K562 (cell line): ENCODE measurements at regions not wholly inside any gene's neighbourhood (a gene's known extent, or its start where the extent isn't known, plus 50 kb on each side); places are given as distances from the start of the nearest gene placed in this dataset.

ENCODE experiments used
- ARHGAP35 ChIP-seq: fragments of 450-650 bp; IDR thresholded peaks from 2 replicates; pipeline ENCODE4 v1.6.1; 2018; ENCODE audit not compliant: partially characterized antibody
- ARID2 ChIP-seq: fragments of 450-650 bp; IDR thresholded peaks from 2 replicates; pipeline ENCODE4 v1.6.1; 2017; ENCODE audit warnings: antibody characterized with exemption, mild to moderate bottlenecking
- ARNT ChIP-seq, 2 experiments: fragments of 450-650 bp; IDR thresholded peaks; 2 replicates each; pipeline ENCODE4 v1.6.1; 2016; ENCODE audit warnings: mild to moderate bottlenecking in 1 of 2
- CBFA2T2 ChIP-seq: fragments of 450-650 bp; conservative IDR thresholded peaks from 2 replicates; pipeline ENCODE4 v1.6.1; 2017; ENCODE audit warnings: mild to moderate bottlenecking
- CSDE1 ChIP-seq, 2 experiments: fragments of 450-650 bp; IDR thresholded peaks; 2 replicates each; pipeline ENCODE4 v1.6.1; 2016; ENCODE audit warnings: mild to moderate bottlenecking in 1 of 2
- CTBP1 ChIP-seq: fragments of 450-650 bp; IDR thresholded peaks from 2 replicates; pipeline ENCODE4 v1.6.1; 2016; ENCODE audit warnings: borderline replicate concordance
- CXXC5 ChIP-seq: fragments of 250-450 bp; sonication (Bioruptor Pico); IDR thresholded peaks from 2 replicates; pipeline ENCODE4 v1.8.0; 2022; ENCODE audit warnings: inconsistent platforms, mild to moderate bottlenecking, moderate library complexity
- EHMT2 ChIP-seq: fragments of 450-650 bp; IDR thresholded peaks from 2 replicates; pipeline ENCODE4 v1.6.1; 2018; ENCODE audit warnings: antibody characterized with exemption
- NCOA4 ChIP-seq: fragments of 450-650 bp; IDR thresholded peaks from 2 replicates; pipeline ENCODE4 v1.6.1; 2018; ENCODE audit warnings: mild to moderate bottlenecking; ENCODE audit not compliant: partially characterized antibody
- NCOA6 ChIP-seq: fragments of 450-650 bp; IDR thresholded peaks from 2 replicates; pipeline ENCODE4 v1.6.1; 2017; ENCODE audit warnings: mild to moderate bottlenecking
- OTX1 ChIP-seq: fragments of 450-650 bp; formaldehyde crosslinking; IDR thresholded peaks from 2 replicates; pipeline ENCODE4 v1.4.0; 2022; ENCODE audit warnings: mild to moderate bottlenecking
- TAF15 ChIP-seq: fragments of 200-400 bp; formaldehyde crosslinking; IDR thresholded peaks from 2 replicates; pipeline ENCODE4 v1.6.1; 2017; ENCODE audit warnings: mild to moderate bottlenecking, low read depth, low read length, moderate library complexity
- TAL1 ChIP-seq: fragments of 450-650 bp; IDR thresholded peaks from 2 replicates; pipeline ENCODE4 v1.6.1; 2016; ENCODE audit warnings: mild to moderate bottlenecking
- TEAD4 ChIP-seq, 2 experiments: sonication (generic) in 1 of 2; formaldehyde crosslinking in 1 of 2; IDR thresholded peaks; 2 replicates each; pipeline versions ENCODE4 v1.6.1 to v1.8.0; 2012 to 2022; ENCODE audit warnings: borderline replicate concordance in 1 of 2, inconsistent platforms in 1 of 2, low read length in 1 of 2, mild to moderate bottlenecking in 1 of 2, missing genetic modification reagents in 1 of 2
- TRIM28 ChIP-seq: fragments of 450-650 bp; IDR thresholded peaks from 2 replicates; pipeline ENCODE4 v1.6.1; 2017
- ZC3H8 ChIP-seq: fragments of 450-650 bp; IDR thresholded peaks from 2 replicates; pipeline ENCODE4 v1.6.1; 2017
- ZNF184 ChIP-seq: sonication (generic); formaldehyde crosslinking; IDR thresholded peaks from 2 replicates; pipeline ENCODE4 v1.5.0; 2020; ENCODE audit warnings: missing genetic modification reagents
- TF ChIP-seq, protein P1 (sequence below): fragments of 450-650 bp; IDR thresholded peaks from 2 replicates; pipeline ENCODE4 v1.6.1; 2016; ENCODE audit warnings: low read depth, mild to moderate bottlenecking, moderate library complexity
- TF ChIP-seq, protein P2 (sequence below): fragments of 450-650 bp; IDR thresholded peaks from 2 replicates; pipeline ENCODE4 v1.7.0; 2016; ENCODE audit warnings: borderline replicate concordance
- TF ChIP-seq, protein P3 (sequence below): sonication (generic); formaldehyde crosslinking; IDR thresholded peaks from 2 replicates; pipeline ENCODE4 v1.8.1; 2023; ENCODE audit warnings: mild to moderate bottlenecking, missing genetic modification reagents
- TF ChIP-seq, protein P4 (sequence below): fragments of 450-650 bp; IDR thresholded peaks from 2 replicates; pipeline ENCODE4 v1.6.1; 2016; ENCODE audit warnings: borderline replicate concordance
- TF ChIP-seq, protein P5 (sequence below): fragments of 450-650 bp; formaldehyde crosslinking; IDR thresholded peaks from 2 replicates; pipeline ENCODE4 v1.4.0; 2022; ENCODE audit warnings: missing genetic modification characterization

DNA sequence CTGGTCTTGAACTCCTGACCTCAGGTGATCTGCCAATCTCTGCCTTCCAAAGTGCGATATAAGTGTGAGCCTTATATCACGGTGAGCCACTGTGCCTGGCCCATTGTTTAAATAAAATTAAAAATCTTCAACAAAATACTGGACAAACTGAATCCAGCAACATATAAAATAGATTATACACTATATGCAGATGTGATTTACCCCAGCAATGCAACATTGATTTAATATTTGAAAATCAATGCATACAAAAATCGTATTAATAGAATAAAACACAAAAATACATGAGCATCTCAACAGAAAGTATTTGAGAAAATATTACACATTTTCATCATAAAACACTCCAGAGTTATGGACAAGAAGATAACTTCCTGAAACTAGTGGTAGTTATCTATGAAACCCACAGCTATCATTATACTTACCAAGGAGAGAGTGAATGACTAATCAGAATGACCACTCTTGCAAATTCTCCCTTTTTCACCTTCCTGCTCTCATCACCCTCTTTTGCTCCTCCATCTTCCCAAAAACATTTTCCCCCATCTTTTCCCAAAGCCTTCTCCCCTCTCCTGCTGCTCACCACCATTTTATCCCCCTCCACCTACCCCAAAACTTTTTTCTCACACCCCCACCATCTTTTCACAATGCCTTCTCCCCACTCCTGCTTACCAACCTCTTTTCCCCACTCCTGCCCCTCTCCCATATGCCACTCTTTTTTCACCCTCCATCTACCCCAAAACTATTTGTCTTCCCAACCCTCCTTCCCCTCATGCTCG lies 122.1 kb upstream of the VPREB1 start (continued):
- TF ChIP-seq, protein P1, sequence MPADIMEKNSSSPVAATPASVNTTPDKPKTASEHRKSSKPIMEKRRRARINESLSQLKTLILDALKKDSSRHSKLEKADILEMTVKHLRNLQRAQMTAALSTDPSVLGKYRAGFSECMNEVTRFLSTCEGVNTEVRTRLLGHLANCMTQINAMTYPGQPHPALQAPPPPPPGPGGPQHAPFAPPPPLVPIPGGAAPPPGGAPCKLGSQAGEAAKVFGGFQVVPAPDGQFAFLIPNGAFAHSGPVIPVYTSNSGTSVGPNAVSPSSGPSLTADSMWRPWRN = 0 out of 2 replicates have a peak, but pooled peaks have one; percentile 25
- TF ChIP-seq NCOA4 = peak; percentile 78
- TF ChIP-seq ZNF184 (CRISPR knock-in tag) = no peak
- peak; percentile 85; the same call in 1 of the 2 replicates for TF ChIP-seq OTX1 (CRISPR knock-in tag)
- TF ChIP-seq, protein P2, sequence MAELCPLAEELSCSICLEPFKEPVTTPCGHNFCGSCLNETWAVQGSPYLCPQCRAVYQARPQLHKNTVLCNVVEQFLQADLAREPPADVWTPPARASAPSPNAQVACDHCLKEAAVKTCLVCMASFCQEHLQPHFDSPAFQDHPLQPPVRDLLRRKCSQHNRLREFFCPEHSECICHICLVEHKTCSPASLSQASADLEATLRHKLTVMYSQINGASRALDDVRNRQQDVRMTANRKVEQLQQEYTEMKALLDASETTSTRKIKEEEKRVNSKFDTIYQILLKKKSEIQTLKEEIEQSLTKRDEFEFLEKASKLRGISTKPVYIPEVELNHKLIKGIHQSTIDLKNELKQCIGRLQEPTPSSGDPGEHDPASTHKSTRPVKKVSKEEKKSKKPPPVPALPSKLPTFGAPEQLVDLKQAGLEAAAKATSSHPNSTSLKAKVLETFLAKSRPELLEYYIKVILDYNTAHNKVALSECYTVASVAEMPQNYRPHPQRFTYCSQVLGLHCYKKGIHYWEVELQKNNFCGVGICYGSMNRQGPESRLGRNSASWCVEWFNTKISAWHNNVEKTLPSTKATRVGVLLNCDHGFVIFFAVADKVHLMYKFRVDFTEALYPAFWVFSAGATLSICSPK = peak; percentile 95; the same call in 1 of the 2 replicates
- TF ChIP-seq, protein P3, sequence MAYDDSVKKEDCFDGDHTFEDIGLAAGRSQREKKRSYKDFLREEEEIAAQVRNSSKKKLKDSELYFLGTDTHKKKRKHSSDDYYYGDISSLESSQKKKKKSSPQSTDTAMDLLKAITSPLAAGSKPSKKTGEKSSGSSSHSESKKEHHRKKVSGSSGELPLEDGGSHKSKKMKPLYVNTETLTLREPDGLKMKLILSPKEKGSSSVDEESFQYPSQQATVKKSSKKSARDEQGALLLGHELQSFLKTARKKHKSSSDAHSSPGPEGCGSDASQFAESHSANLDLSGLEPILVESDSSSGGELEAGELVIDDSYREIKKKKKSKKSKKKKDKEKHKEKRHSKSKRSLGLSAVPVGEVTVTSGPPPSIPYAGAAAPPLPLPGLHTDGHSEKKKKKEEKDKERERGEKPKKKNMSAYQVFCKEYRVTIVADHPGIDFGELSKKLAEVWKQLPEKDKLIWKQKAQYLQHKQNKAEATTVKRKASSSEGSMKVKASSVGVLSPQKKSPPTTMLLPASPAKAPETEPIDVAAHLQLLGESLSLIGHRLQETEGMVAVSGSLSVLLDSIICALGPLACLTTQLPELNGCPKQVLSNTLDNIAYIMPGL (CRISPR knock-in tag) = no peak
- TF ChIP-seq NCOA6 = no peak
- TF ChIP-seq, protein P4, sequence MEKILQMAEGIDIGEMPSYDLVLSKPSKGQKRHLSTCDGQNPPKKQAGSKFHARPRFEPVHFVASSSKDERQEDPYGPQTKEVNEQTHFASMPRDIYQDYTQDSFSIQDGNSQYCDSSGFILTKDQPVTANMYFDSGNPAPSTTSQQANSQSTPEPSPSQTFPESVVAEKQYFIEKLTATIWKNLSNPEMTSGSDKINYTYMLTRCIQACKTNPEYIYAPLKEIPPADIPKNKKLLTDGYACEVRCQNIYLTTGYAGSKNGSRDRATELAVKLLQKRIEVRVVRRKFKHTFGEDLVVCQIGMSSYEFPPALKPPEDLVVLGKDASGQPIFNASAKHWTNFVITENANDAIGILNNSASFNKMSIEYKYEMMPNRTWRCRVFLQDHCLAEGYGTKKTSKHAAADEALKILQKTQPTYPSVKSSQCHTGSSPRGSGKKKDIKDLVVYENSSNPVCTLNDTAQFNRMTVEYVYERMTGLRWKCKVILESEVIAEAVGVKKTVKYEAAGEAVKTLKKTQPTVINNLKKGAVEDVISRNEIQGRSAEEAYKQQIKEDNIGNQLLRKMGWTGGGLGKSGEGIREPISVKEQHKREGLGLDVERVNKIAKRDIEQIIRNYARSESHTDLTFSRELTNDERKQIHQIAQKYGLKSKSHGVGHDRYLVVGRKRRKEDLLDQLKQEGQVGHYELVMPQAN = 0 out of 2 replicates have a peak, but pooled peaks have one; percentile 71
- peak; percentile 34; the same call in 1 of the 2 replicates for TF ChIP-seq CBFA2T2
- TF ChIP-seq CXXC5 (CRISPR knock-in tag) = no peak
- TF ChIP-seq ARID2 = peak; percentile 42; the same call in 1 of the 2 replicates
- TF ChIP-seq, protein P5, sequence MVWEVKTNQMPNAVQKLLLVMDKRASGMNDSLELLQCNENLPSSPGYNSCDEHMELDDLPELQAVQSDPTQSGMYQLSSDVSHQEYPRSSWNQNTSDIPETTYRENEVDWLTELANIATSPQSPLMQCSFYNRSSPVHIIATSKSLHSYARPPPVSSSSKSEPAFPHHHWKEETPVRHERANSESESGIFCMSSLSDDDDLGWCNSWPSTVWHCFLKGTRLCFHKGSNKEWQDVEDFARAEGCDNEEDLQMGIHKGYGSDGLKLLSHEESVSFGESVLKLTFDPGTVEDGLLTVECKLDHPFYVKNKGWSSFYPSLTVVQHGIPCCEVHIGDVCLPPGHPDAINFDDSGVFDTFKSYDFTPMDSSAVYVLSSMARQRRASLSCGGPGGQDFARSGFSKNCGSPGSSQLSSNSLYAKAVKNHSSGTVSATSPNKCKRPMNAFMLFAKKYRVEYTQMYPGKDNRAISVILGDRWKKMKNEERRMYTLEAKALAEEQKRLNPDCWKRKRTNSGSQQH (CRISPR knock-in tag) = peak; percentile 82; the same call in 1 of the 2 replicates
- TF ChIP-seq CSDE1 (IDR thresholded peaks at IDR 0.05) = 0 out of 4 replicates have a peak, but pooled peaks of 1 of the 2 experiments have one; percentile 78
- peak; percentile 87 for TF ChIP-seq EHMT2
- peak; percentile 81 for TF ChIP-seq ARHGAP35
- peak; percentile 20; the same call in 1 of the 2 replicates for TF ChIP-seq CTBP1
- TF ChIP-seq TAF15 = no peak
- no peak for TF ChIP-seq TRIM28
- TF ChIP-seq ARNT (IDR thresholded peaks at IDR 0.05) = 0 out of 4 replicates have a peak, but pooled peaks of 1 of the 2 experiments have one; percentile 45
- peak; percentile 55; the same call in 1 of the 2 replicates for TF ChIP-seq TEAD4 (IDR thresholded peaks at IDR 0.05; ENCODE audit: low read length)
- no peak for TF ChIP-seq TEAD4 (CRISPR knock-in tag; IDR thresholded peaks at IDR 0.05; ENCODE audit: borderline replicate concordance)
- 0 out of 2 replicates have a peak, but pooled peaks have one; percentile 62 for TF ChIP-seq ZC3H8
- peak; percentile 50 for TF ChIP-seq TAL1
